Caco-2 (cell line): ENCODE measurements at regions not wholly inside any gene's neighbourhood (a gene's known extent, or its start where the extent isn't known, plus 50 kb on each side); places are given as distances from the start of the nearest gene placed in this dataset.

Source experiments
- BruUV-seq: library from RNA; stranded (reverse); fragments of 400-500 nt; replicated peaks from 2 replicates; lab custom pipeline; 2021; lab: Mats Ljungman, UMichigan
- CTCF ChIA-PET: fragments of 300-600 bp; sonication (Branson Sonifier 250); formaldehyde crosslinking; loops from one replicate; lab custom pipeline; 2022; ENCODE audit warnings: antibody characterized with exemption; lab: Charles Lee
- POLR2A ChIA-PET: fragments of 300-600 bp; sonication (Branson Sonifier 250); formaldehyde crosslinking; loops from one replicate; lab custom pipeline; 2022; ENCODE audit warnings: antibody characterized with exemption; lab: Charles Lee
- DNase-seq, 2 experiments: peaks; one replicate each; pipeline versions ENCODE4 v3.0.0 to v3.0.0-alpha.2; 2020 to 2022
- H3K27me3 ChIP-seq: replicated peaks from 2 replicates; pipeline ENCODE4 v1.6.0; 2011; ENCODE audit warnings: low read length; ENCODE audit not compliant: control insufficient read depth, insufficient read depth
- H3K36me3 ChIP-seq: 2 replicates; pipeline ENCODE4 v1.5.1; 2011; ENCODE audit warnings: low read length; ENCODE audit not compliant: control insufficient read depth, insufficient read depth
- H3K4me1 ChIP-seq: fragments of 250-450 bp; sonication (Bioruptor Pico); 2 replicates; pipeline ENCODE4 v1.5.1; 2020; ENCODE audit warnings: mild to moderate bottlenecking
- H3K4me3 ChIP-seq: 2 replicates; pipeline ENCODE4 v1.5.1; 2011; ENCODE audit warnings: low read depth, mild to moderate bottlenecking, control low read depth, low read length
- H3K9me3 ChIP-seq: fragments of 250-450 bp; sonication (Bioruptor Pico); 2 replicates; pipeline ENCODE4 v1.5.1; 2020; ENCODE audit warnings: mild to moderate bottlenecking, moderate library complexity
- H3K27ac Mint-ChIP-seq: one replicate; pipeline ENCODE4 v1.8.0; 2022; ENCODE audit warnings: mixed read lengths; ENCODE audit not compliant: unreplicated experiment
- H3K27me3 Mint-ChIP-seq: one replicate; pipeline ENCODE4 v1.8.0; 2022; ENCODE audit warnings: mixed read lengths; ENCODE audit not compliant: insufficient read depth, unreplicated experiment
- H3K36me3 Mint-ChIP-seq: one replicate; pipeline ENCODE4 v1.8.0; 2022; ENCODE audit warnings: mild to moderate bottlenecking, mixed read lengths; ENCODE audit not compliant: insufficient read depth, unreplicated experiment
- H3K4me1 Mint-ChIP-seq: one replicate; pipeline ENCODE4 v1.8.0; 2022; ENCODE audit warnings: low read depth, mixed read lengths; ENCODE audit not compliant: unreplicated experiment
- H3K4me3 Mint-ChIP-seq: one replicate; pipeline ENCODE4 v1.8.0; 2022; ENCODE audit warnings: mild to moderate bottlenecking, moderate library complexity, mixed read lengths; ENCODE audit not compliant: unreplicated experiment
- H3K9me3 Mint-ChIP-seq: one replicate; pipeline ENCODE4 v1.8.0; 2022; ENCODE audit warnings: mixed read lengths; ENCODE audit not compliant: unreplicated experiment
- CTCF ChIP-seq, 2 experiments: fragments of 200-600 bp in 1 of 2; IDR thresholded peaks; 1 replicate in 1 of 2; 2 replicates in 1 of 2; pipeline versions ENCODE4 v1.5.1 to v1.8.0; 2011 to 2022; ENCODE audit warnings: antibody characterized with exemption in 1 of 2, control low read depth in 1 of 2, inconsistent platforms in 1 of 2, low read depth in 1 of 2, low read length in 1 of 2, mild to moderate bottlenecking in 1 of 2, moderate library complexity in 1 of 2; ENCODE audit not compliant: insufficient read depth in 1 of 2, severe bottlenecking in 1 of 2, unreplicated experiment in 1 of 2
- intact Hi-C: fragments of 100-400 bp; cut with micrococcal nuclease; formaldehyde crosslinking; loops from one replicate; pipeline ENCODE4 v1.10.0; 2022; ENCODE audit not compliant: unreplicated experiment

- no peak for TF ChIP-seq CTCF (IDR thresholded peaks at IDR 0.05; ENCODE audit: insufficient read depth in 1 of 2, low read depth in 1 of 2, low read length in 1 of 2, severe bottlenecking in 1 of 2, unreplicated experiment in 1 of 2)
- ChIA-PET POLR2A (no interaction called here), CTCF (no interaction called here)
- H3K36me3 ChIP-seq, result no peaks in the 10 kb centered on the region
- H3K4me3 Mint-ChIP-seq, result no peak overlapping the region
- no TSS peak for BruUV-seq
- H3K27me3 Mint-ChIP-seq, result no peaks in the 10 kb centered on the region
- no peak overlapping the region for H3K4me3 ChIP-seq
- peak in 1 of 2 experiments; percentile 19 for DNase-seq
- H3K36me3 Mint-ChIP-seq, result no peaks in the 10 kb centered on the region
- H3K27ac Mint-ChIP-seq, result no peak overlapping the region
- H3K9me3 Mint-ChIP-seq, result peaks cover 29% of the 10 kb centered on the region
- H3K27me3 ChIP-seq, result no peaks in the 10 kb centered on the region
- H3K4me1 Mint-ChIP-seq, result peaks cover 2% of the 10 kb centered on the region
- peaks cover 5% of the 10 kb centered on the region; the same call in 1 of the 2 replicates for H3K4me1 ChIP-seq
- intact Hi-C loops, result no loop called here
- no peaks in the 10 kb centered on the region; the same call in 1 of the 2 replicates for H3K9me3 ChIP-seq
Measured at GRCh38 chr6:95815389-95816056, 200.3 kb upstream of the FUT9 start.

GRCh38 chr6:95819461-95819860 lies 196.3 kb upstream of the FUT9 start:
- H3K27me3 Mint-ChIP-seq, result no peaks in the 10 kb centered on the region
- peaks cover 30% of the 10 kb centered on the region for H3K9me3 Mint-ChIP-seq
- no peak for DNase-seq
- peaks cover 4% of the 10 kb centered on the region for H3K4me1 Mint-ChIP-seq
- CTCF ChIA-PET, result no interaction called here
- H3K27me3 ChIP-seq, result no peaks in the 10 kb centered on the region
- H3K27ac Mint-ChIP-seq, result no peak overlapping the region
- H3K4me3 Mint-ChIP-seq, result no peak overlapping the region
- H3K36me3 ChIP-seq, result no peaks in the 10 kb centered on the region
- no peaks in the 10 kb centered on the region for H3K36me3 Mint-ChIP-seq
- TF ChIP-seq CTCF (IDR thresholded peaks at IDR 0.05; ENCODE audit: insufficient read depth in 1 of 2, low read depth in 1 of 2, low read length in 1 of 2, severe bottlenecking in 1 of 2, unreplicated experiment in 1 of 2), result no peak
- BruUV-seq, result no TSS peak
- no peak overlapping the region for H3K4me3 ChIP-seq
- POLR2A ChIA-PET, result no interaction called here
- H3K4me1 ChIP-seq, result peaks cover 5% of the 10 kb centered on the region; the same call in 1 of the 2 replicates
- H3K9me3 ChIP-seq, result 0 out of 2 replicates have a peak, but pooled peaks cover 3% of the 10 kb centered on the region
- intact Hi-C loops, result no loop called here

- ChIA-PET CTCF (no interaction called here), POLR2A (no interaction called here)
- H3K4me3 ChIP-seq, result no peak overlapping the region
- no peaks in the 10 kb centered on the region for H3K36me3 ChIP-seq
- H3K36me3 Mint-ChIP-seq, result no peaks in the 10 kb centered on the region
- no peak for DNase-seq
- peaks cover 5% of the 10 kb centered on the region; the same call in 1 of the 2 replicates for H3K4me1 ChIP-seq
- H3K9me3 ChIP-seq, result 0 out of 2 replicates have a peak, but pooled peaks cover 3% of the 10 kb centered on the region
- no peaks in the 10 kb centered on the region for H3K27me3 Mint-ChIP-seq
- no peaks in the 10 kb centered on the region for H3K27me3 ChIP-seq
- peaks cover 30% of the 10 kb centered on the region for H3K9me3 Mint-ChIP-seq
- peak in 1 of 2 experiments; percentile 7 for TF ChIP-seq CTCF (IDR thresholded peaks at IDR 0.05; ENCODE audit: insufficient read depth in 1 of 2, low read depth in 1 of 2, low read length in 1 of 2, severe bottlenecking in 1 of 2, unreplicated experiment in 1 of 2)
- peaks cover 4% of the 10 kb centered on the region for H3K4me1 Mint-ChIP-seq
- no peak overlapping the region for H3K4me3 Mint-ChIP-seq
- intact Hi-C loops, result no loop called here
- BruUV-seq, result no TSS peak
- peak overlapping the region; percentile 42 for H3K27ac Mint-ChIP-seq
Measured at GRCh38 chr6:95819939-95820338, 195.8 kb upstream of the FUT9 start.
